ENCODE measurements at regions not wholly inside any gene's neighbourhood (a gene's known extent, or its start where the extent isn't known, plus 50 kb on each side); places are given as distances from the start of the nearest gene placed in this dataset.

- Mint-ChIP-seq H3K9me3 (no peaks in the 10 kb centered on the region; a peak in 1 of 5 replicates), H3K4me3 (no peak overlapping the region), H3K27me3 (ENCODE audit: low read depth) (no peaks in the 10 kb centered on the region), H3K4me1 (no peaks in the 10 kb centered on the region), H3K36me3 (ENCODE audit: insufficient read depth in 1 of 3, low read depth in 3 of 3) (no peaks in the 10 kb centered on the region), H3K27ac (no peak overlapping the region)
- no peak overlapping the region for H2BK5ac ChIP-seq (ENCODE audit: insufficient read length, low read length)
- no peak overlapping the region for H3K9ac ChIP-seq (ENCODE audit: extremely low read depth, insufficient read length, low read length)
- no peak overlapping the region for H2BK20ac ChIP-seq (ENCODE audit: low read depth, low read length, poor library complexity, severe bottlenecking)
- H3K23me2 ChIP-seq (ENCODE audit: insufficient read length, low read depth, low read length, poor library complexity, severe bottlenecking): no peaks in the 10 kb centered on the region
- TF ChIP-seq CTCF (conservative IDR thresholded peaks at IDR 0.05): peak; percentile 71
- no peak overlapping the region for H4K5ac ChIP-seq (ENCODE audit: insufficient read length, low read depth, low read length)
- H2BK120ac ChIP-seq (ENCODE audit: low read depth, low read length, poor library complexity, severe bottlenecking): no peak overlapping the region
- H3T11ph ChIP-seq (ENCODE audit: low read length): no peak overlapping the region
- H3K27ac ChIP-seq (ENCODE audit: insufficient read length, low read depth, low read length): no peak overlapping the region
- H3K4me2 ChIP-seq (ENCODE audit: insufficient read depth, insufficient read length, low read length): no peak overlapping the region
- no peaks in the 10 kb centered on the region for H3K79me2 ChIP-seq (ENCODE audit: insufficient read depth, low read length)
- H3K79me1 ChIP-seq (ENCODE audit: insufficient read depth, low read depth, low read length, poor library complexity, severe bottlenecking): no peaks in the 10 kb centered on the region
- no peak overlapping the region for H3K4ac ChIP-seq (ENCODE audit: low read depth, low read length)
- H3K4me1 ChIP-seq (ENCODE audit: insufficient read depth, low read length): no peaks in the 10 kb centered on the region
- H3K23ac ChIP-seq (ENCODE audit: insufficient read length, low read depth, low read length): no peak overlapping the region
- no peaks in the 10 kb centered on the region for H4K20me1 ChIP-seq (ENCODE audit: control insufficient read depth, insufficient read depth, insufficient read length)
- H3K27me3 ChIP-seq (ENCODE audit: insufficient read depth, low read length): no peaks in the 10 kb centered on the region
- H3K56ac ChIP-seq (ENCODE audit: insufficient read length, low read depth, low read length): no peak overlapping the region
- H2BK12ac ChIP-seq (ENCODE audit: insufficient read length, low read depth, low read length): no peak overlapping the region
- no peak overlapping the region for H2AK5ac ChIP-seq (ENCODE audit: insufficient read length, low read length)
- no peak overlapping the region for H4K91ac ChIP-seq (ENCODE audit: insufficient read length, low read depth, low read length)
- no peaks in the 10 kb centered on the region for H3K9me3 ChIP-seq (ENCODE audit: control insufficient read depth, low read depth, low read length)
- no peak overlapping the region for H4K8ac ChIP-seq (replicated peaks; ENCODE audit: insufficient read length, low read depth, low read length)
- no peak overlapping the region for H2AFZ ChIP-seq (ENCODE audit: low read length)
- DNase-seq: no peak
- no CpG with 5 or more reads among the region's 2 CpGs for WGBS (ENCODE audit: extremely low coverage, insufficient read length, low lambda C conversion rate)
- H3K14ac ChIP-seq (ENCODE audit: insufficient read depth, low read length): no peak overlapping the region
- no peak overlapping the region for H2BK15ac ChIP-seq (ENCODE audit: low read depth, low read length)
- no peak overlapping the region for H3K18ac ChIP-seq (ENCODE audit: insufficient read length, low read depth, low read length)
Observed at GRCh38 chr4:63717384-63717783, 691.9 kb downstream of the TECRL start.

Measured in H9 (cell line).